Caco-2 (cell line): ENCODE measurements at regions not wholly inside any gene's neighbourhood (a gene's known extent, or its start where the extent isn't known, plus 50 kb on each side); places are given as distances from the start of the nearest gene placed in this dataset.

ENCODE experiments used
- BruUV-seq: library from RNA; stranded (reverse); fragments of 400-500 nt; replicated peaks from 2 replicates; lab custom pipeline; 2021; lab: Mats Ljungman, UMichigan
- CTCF ChIA-PET: fragments of 300-600 bp; sonication (Branson Sonifier 250); formaldehyde crosslinking; loops from one replicate; lab custom pipeline; 2022; ENCODE audit warnings: antibody characterized with exemption; lab: Charles Lee
- POLR2A ChIA-PET: fragments of 300-600 bp; sonication (Branson Sonifier 250); formaldehyde crosslinking; loops from one replicate; lab custom pipeline; 2022; ENCODE audit warnings: antibody characterized with exemption; lab: Charles Lee
- DNase-seq, 2 experiments: peaks; one replicate each; pipeline versions ENCODE4 v3.0.0 to v3.0.0-alpha.2; 2020 to 2022
- H3K27me3 ChIP-seq: replicated peaks from 2 replicates; pipeline ENCODE4 v1.6.0; 2011; ENCODE audit warnings: low read length; ENCODE audit not compliant: control insufficient read depth, insufficient read depth
- H3K36me3 ChIP-seq: 2 replicates; pipeline ENCODE4 v1.5.1; 2011; ENCODE audit warnings: low read length; ENCODE audit not compliant: control insufficient read depth, insufficient read depth
- H3K4me1 ChIP-seq: fragments of 250-450 bp; sonication (Bioruptor Pico); 2 replicates; pipeline ENCODE4 v1.5.1; 2020; ENCODE audit warnings: mild to moderate bottlenecking
- H3K4me3 ChIP-seq: 2 replicates; pipeline ENCODE4 v1.5.1; 2011; ENCODE audit warnings: low read depth, mild to moderate bottlenecking, control low read depth, low read length
- H3K9me3 ChIP-seq: fragments of 250-450 bp; sonication (Bioruptor Pico); 2 replicates; pipeline ENCODE4 v1.5.1; 2020; ENCODE audit warnings: mild to moderate bottlenecking, moderate library complexity
- H3K27ac Mint-ChIP-seq: one replicate; pipeline ENCODE4 v1.8.0; 2022; ENCODE audit warnings: mixed read lengths; ENCODE audit not compliant: unreplicated experiment
- H3K27me3 Mint-ChIP-seq: one replicate; pipeline ENCODE4 v1.8.0; 2022; ENCODE audit warnings: mixed read lengths; ENCODE audit not compliant: insufficient read depth, unreplicated experiment
- H3K36me3 Mint-ChIP-seq: one replicate; pipeline ENCODE4 v1.8.0; 2022; ENCODE audit warnings: mild to moderate bottlenecking, mixed read lengths; ENCODE audit not compliant: insufficient read depth, unreplicated experiment
- H3K4me1 Mint-ChIP-seq: one replicate; pipeline ENCODE4 v1.8.0; 2022; ENCODE audit warnings: low read depth, mixed read lengths; ENCODE audit not compliant: unreplicated experiment
- H3K4me3 Mint-ChIP-seq: one replicate; pipeline ENCODE4 v1.8.0; 2022; ENCODE audit warnings: mild to moderate bottlenecking, moderate library complexity, mixed read lengths; ENCODE audit not compliant: unreplicated experiment
- H3K9me3 Mint-ChIP-seq: one replicate; pipeline ENCODE4 v1.8.0; 2022; ENCODE audit warnings: mixed read lengths; ENCODE audit not compliant: unreplicated experiment
- intact Hi-C: fragments of 100-400 bp; cut with micrococcal nuclease; formaldehyde crosslinking; loops from one replicate; pipeline ENCODE4 v1.10.0; 2022; ENCODE audit not compliant: unreplicated experiment
- TF ChIP-seq, protein P1 (sequence below), 2 experiments: fragments of 200-600 bp in 1 of 2; IDR thresholded peaks; 1 replicate in 1 of 2; 2 replicates in 1 of 2; pipeline versions ENCODE4 v1.5.1 to v1.8.0; 2011 to 2022; ENCODE audit warnings: antibody characterized with exemption in 1 of 2, control low read depth in 1 of 2, inconsistent platforms in 1 of 2, low read depth in 1 of 2, low read length in 1 of 2, mild to moderate bottlenecking in 1 of 2, moderate library complexity in 1 of 2; ENCODE audit not compliant: insufficient read depth in 1 of 2, severe bottlenecking in 1 of 2, unreplicated experiment in 1 of 2

DNA sequence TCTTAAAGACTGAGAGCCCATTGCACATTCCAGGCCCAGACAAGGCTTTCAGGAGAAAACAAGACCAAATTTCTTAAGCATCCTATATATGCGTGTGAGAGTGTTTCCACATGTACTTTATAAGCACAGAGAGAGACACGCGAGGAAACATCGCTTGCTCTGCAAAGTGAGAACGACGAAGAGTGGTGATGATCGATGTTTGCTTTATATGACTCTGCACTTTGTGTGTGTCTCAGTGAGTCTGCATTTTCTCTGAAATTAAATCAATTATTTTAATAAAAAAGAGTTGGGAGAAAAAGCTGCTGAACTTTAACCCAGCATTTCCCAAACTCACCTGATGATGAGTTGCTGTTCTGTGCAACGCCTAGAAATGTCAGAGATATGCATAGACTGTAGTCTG is 61.7 kb upstream of the ZMIZ1 start:
- Mint-ChIP-seq H3K4me3 (no peak overlapping the region), H3K36me3 (no peaks in the 10 kb centered on the region), H3K9me3 (no peaks in the 10 kb centered on the region), H3K4me1 (no peaks in the 10 kb centered on the region), H3K27ac (no peak overlapping the region), H3K27me3 (no peaks in the 10 kb centered on the region)
- ChIA-PET POLR2A (no interaction called here), CTCF (no interaction called here)
- no peaks in the 10 kb centered on the region for H3K27me3 ChIP-seq
- TF ChIP-seq, protein P1, sequence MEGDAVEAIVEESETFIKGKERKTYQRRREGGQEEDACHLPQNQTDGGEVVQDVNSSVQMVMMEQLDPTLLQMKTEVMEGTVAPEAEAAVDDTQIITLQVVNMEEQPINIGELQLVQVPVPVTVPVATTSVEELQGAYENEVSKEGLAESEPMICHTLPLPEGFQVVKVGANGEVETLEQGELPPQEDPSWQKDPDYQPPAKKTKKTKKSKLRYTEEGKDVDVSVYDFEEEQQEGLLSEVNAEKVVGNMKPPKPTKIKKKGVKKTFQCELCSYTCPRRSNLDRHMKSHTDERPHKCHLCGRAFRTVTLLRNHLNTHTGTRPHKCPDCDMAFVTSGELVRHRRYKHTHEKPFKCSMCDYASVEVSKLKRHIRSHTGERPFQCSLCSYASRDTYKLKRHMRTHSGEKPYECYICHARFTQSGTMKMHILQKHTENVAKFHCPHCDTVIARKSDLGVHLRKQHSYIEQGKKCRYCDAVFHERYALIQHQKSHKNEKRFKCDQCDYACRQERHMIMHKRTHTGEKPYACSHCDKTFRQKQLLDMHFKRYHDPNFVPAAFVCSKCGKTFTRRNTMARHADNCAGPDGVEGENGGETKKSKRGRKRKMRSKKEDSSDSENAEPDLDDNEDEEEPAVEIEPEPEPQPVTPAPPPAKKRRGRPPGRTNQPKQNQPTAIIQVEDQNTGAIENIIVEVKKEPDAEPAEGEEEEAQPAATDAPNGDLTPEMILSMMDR (IDR thresholded peaks at IDR 0.05; ENCODE audit: insufficient read depth in 1 of 2, low read depth in 1 of 2, low read length in 1 of 2, severe bottlenecking in 1 of 2, unreplicated experiment in 1 of 2), result no peak
- H3K4me3 ChIP-seq, result no peak overlapping the region
- no TSS peak for BruUV-seq
- peaks cover 5% of the 10 kb centered on the region; the same call in 1 of the 2 replicates for H3K4me1 ChIP-seq
- intact Hi-C loops, result no loop called here
- H3K9me3 ChIP-seq, result no peaks in the 10 kb centered on the region
- H3K36me3 ChIP-seq, result no peaks in the 10 kb centered on the region
- DNase-seq, result no peak

DNA sequence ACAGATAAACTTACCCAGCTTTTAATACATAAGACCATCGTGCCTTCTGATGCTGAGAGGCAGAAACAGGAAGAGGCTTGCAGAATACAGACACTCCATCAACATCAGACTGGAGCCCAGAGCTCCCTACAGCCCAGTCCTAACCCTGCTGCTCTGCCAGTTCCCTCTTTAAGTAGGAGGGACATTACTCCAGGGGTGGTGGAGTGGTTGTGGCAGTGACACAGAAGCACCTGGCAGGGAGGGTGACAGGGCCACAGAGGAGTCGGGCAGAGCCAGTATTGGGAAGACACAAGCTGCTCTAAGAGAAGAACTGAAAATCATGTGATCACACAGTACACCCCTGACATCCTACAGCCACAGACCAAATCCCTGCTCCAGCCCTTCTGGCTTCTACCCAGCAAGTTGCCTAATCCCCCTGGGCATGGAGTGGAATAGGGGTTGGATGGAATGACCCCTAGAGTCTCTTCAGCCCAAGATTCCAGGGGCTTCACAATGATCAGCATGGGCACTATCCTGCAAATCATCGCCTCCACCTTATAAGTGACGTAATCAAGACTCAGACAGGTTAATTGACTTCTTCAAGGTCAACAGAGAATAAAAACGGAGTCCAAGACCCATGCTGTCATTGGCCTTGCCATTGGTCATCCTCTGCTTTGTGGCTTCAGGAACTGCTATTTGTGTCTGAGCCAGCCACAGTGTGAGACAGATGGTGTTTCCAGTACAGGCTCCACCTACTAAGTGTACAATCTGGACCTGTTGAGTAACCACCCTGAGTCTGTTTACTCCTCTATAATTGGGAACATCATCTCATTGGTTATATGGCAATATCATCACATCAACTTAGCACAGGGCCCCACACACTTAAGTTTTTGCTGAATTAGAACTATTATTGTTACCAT is 61.1 kb upstream of the ZMIZ1 start:
- H3K27me3 ChIP-seq, result no peaks in the 10 kb centered on the region
- H3K36me3 Mint-ChIP-seq, result no peaks in the 10 kb centered on the region
- H3K36me3 ChIP-seq, result no peaks in the 10 kb centered on the region
- BruUV-seq, result no TSS peak
- no peak overlapping the region for H3K4me3 ChIP-seq
- no peak for DNase-seq
- intact Hi-C loops, result no loop called here
- ChIA-PET POLR2A (no interaction called here), CTCF (no interaction called here)
- no peak overlapping the region for H3K27ac Mint-ChIP-seq
- H3K27me3 Mint-ChIP-seq, result no peaks in the 10 kb centered on the region
- peaks cover 5% of the 10 kb centered on the region; the same call in 1 of the 2 replicates for H3K4me1 ChIP-seq
- H3K4me3 Mint-ChIP-seq, result no peak overlapping the region
- H3K9me3 ChIP-seq, result no peaks in the 10 kb centered on the region
- TF ChIP-seq, protein P1 (IDR thresholded peaks at IDR 0.05; ENCODE audit: insufficient read depth in 1 of 2, low read depth in 1 of 2, low read length in 1 of 2, severe bottlenecking in 1 of 2, unreplicated experiment in 1 of 2), result no peak
- H3K9me3 Mint-ChIP-seq, result no peaks in the 10 kb centered on the region
- peaks cover 3% of the 10 kb centered on the region for H3K4me1 Mint-ChIP-seq

DNA sequence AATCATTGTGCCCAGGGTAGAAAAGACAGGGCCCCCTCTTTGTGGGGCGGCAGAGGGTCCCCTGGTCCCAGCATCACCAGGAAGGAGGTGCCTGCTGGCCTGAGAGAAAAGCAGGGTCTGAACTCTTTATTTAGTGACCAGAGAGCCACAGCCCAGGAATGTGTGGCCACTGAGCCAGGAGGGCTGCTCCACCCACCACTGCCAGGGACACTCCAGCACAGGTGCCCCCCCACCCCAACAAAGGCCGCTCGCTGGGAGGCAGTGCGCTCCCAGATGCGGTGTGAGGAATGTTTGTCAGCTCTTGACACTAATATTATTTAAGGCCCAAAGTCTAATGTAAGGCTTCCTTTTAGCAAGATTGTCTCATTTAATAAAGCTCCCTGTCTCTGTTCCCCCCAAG is 59.6 kb upstream of the ZMIZ1 start:
- no peak overlapping the region for H3K4me3 ChIP-seq
- H3K4me3 Mint-ChIP-seq, result no peak overlapping the region
- peaks cover 6% of the 10 kb centered on the region for H3K4me1 Mint-ChIP-seq
- peaks cover 5% of the 10 kb centered on the region; the same call in 1 of the 2 replicates for H3K4me1 ChIP-seq
- intact Hi-C loops, result no loop called here
- no peak overlapping the region for H3K27ac Mint-ChIP-seq
- H3K9me3 ChIP-seq, result no peaks in the 10 kb centered on the region
- H3K36me3 ChIP-seq, result no peaks in the 10 kb centered on the region
- CTCF ChIA-PET, result no interaction called here
- H3K9me3 Mint-ChIP-seq, result no peaks in the 10 kb centered on the region
- no peaks in the 10 kb centered on the region for H3K27me3 ChIP-seq
- no peak for DNase-seq
- no peaks in the 10 kb centered on the region for H3K27me3 Mint-ChIP-seq
- POLR2A ChIA-PET, result interaction anchor here (0.7 kb wide), 1 partner anchor 363 kb away, joined by 3 read pairs; no protein-coding TSS in a partner anchor
- no peaks in the 10 kb centered on the region for H3K36me3 Mint-ChIP-seq
- no TSS peak for BruUV-seq
- TF ChIP-seq, protein P1 (IDR thresholded peaks at IDR 0.05; ENCODE audit: insufficient read depth in 1 of 2, low read depth in 1 of 2, low read length in 1 of 2, severe bottlenecking in 1 of 2, unreplicated experiment in 1 of 2), result no peak
